Activated T-helper 17 cell treated with anti-CD3 and anti-CD28 coated beads, Interleukin-2, amount 50 U/mL, for 72 hours (primary cell): ENCODE measurements at regions not wholly inside any gene's neighbourhood (a gene's known extent, or its start where the extent isn't known, plus 50 kb on each side); places are given as distances from the start of the nearest gene placed in this dataset.

Source experiments
- ATAC-seq: fragments of 150-1000 bp; cut with Tn5 transposase; replicated peaks from 2 replicates; pipeline ENCODE4 v1.10.0; 2021; ENCODE audit warnings: mild to moderate bottlenecking, moderate library complexity
- H3K27ac Mint-ChIP-seq: one replicate; pipeline ENCODE4 v1.8.0; 2022; ENCODE audit warnings: mixed read lengths
- H3K27me3 Mint-ChIP-seq: one replicate; pipeline ENCODE4 v1.8.0; 2022; ENCODE audit warnings: mixed read lengths
- H3K36me3 Mint-ChIP-seq: one replicate; pipeline ENCODE4 v1.8.0; 2022; ENCODE audit warnings: low read depth, mild to moderate bottlenecking, mixed read lengths
- H3K4me1 Mint-ChIP-seq: one replicate; pipeline ENCODE4 v1.8.0; 2022; ENCODE audit warnings: mixed read lengths
- H3K4me3 Mint-ChIP-seq: one replicate; pipeline ENCODE4 v1.8.0; 2022; ENCODE audit warnings: mild to moderate bottlenecking, mixed read lengths
- H3K9me3 Mint-ChIP-seq: one replicate; pipeline ENCODE4 v1.8.0; 2022; ENCODE audit warnings: mixed read lengths

- no peaks in the 10 kb centered on the region for H3K36me3 Mint-ChIP-seq
- no peak overlapping the region for H3K27ac Mint-ChIP-seq
- H3K4me3 Mint-ChIP-seq: no peak overlapping the region
- no peaks in the 10 kb centered on the region for H3K4me1 Mint-ChIP-seq
- H3K9me3 Mint-ChIP-seq: no peaks in the 10 kb centered on the region
- no peak for ATAC-seq
- peaks cover 38% of the 10 kb centered on the region for H3K27me3 Mint-ChIP-seq
Observed at GRCh38 chr15:80339601-80340000, 64.6 kb upstream of the ARNT2 start.

- H3K36me3 Mint-ChIP-seq: no peaks in the 10 kb centered on the region
- no peak overlapping the region for H3K27ac Mint-ChIP-seq
- H3K9me3 Mint-ChIP-seq: no peaks in the 10 kb centered on the region
- H3K27me3 Mint-ChIP-seq: peaks cover 33% of the 10 kb centered on the region
- no peak overlapping the region for H3K4me3 Mint-ChIP-seq
- no peaks in the 10 kb centered on the region for H3K4me1 Mint-ChIP-seq
- ATAC-seq: no peak
Observed at GRCh38 chr15:80342148-80342547, 62.0 kb upstream of the ARNT2 start.

- no peaks in the 10 kb centered on the region for H3K36me3 Mint-ChIP-seq
- peaks cover 37% of the 10 kb centered on the region for H3K27me3 Mint-ChIP-seq
- no peaks in the 10 kb centered on the region for H3K4me1 Mint-ChIP-seq
- H3K27ac Mint-ChIP-seq: no peak overlapping the region
- no peaks in the 10 kb centered on the region for H3K9me3 Mint-ChIP-seq
- ATAC-seq: no peak
- no peak overlapping the region for H3K4me3 Mint-ChIP-seq
Observed at GRCh38 chr15:80343554-80343992, 60.6 kb upstream of the ARNT2 start.

DNA sequence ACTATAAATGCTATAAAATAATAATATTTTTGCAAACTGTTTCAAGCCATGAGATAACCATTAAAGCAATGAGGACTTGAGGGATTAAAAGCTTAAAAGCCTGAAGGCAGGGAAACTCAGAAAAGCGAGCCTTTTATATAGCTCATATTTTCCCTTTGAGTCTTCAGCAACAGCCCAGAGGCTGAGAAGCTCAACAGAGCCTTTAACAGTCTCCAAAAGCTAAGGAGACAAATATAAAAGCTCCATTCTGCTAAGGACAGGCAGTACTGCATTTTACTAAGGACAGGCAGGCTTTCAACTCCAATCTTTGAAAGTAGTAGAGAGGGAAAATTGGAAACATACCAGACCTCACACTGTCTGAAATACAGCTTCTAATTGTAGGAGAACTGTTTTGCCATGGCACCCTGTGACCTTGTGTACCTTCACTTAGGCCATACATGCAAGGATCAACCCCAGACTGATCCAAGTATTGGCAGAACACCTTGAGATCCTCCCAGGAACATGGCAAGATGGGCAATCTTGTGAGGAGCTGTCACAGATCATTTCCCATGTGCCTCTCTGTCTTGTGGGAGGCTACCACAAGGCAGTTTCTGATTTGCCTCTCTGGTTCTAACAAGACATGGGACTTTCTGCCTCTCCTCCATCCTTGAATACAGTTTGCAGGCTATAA lies 53.1 kb upstream of the ARNT2 start:
- Mint-ChIP-seq H3K27ac (no peak overlapping the region), H3K9me3 (no peaks in the 10 kb centered on the region), H3K27me3 (peaks cover 39% of the 10 kb centered on the region), H3K4me1 (no peaks in the 10 kb centered on the region), H3K4me3 (no peak overlapping the region), H3K36me3 (no peaks in the 10 kb centered on the region)
- no peak for ATAC-seq
